Lower lobe of right lung (tissue), 2 donors: ENCODE measurements at regions not wholly inside any gene's neighbourhood (a gene's known extent, or its start where the extent isn't known, plus 50 kb on each side); places are given as distances from the start of the nearest gene placed in this dataset.

Experiments
- ATAC-seq, 2 donors: fragments of 200-7000 bp; cut with Tn5 transposase; one replicate each; pipeline ENCODE4 v1.9.1; 2020 to 2022; ENCODE audit warnings: mild to moderate bottlenecking in 2 of 2, moderate library complexity in 2 of 2
- DNase-seq: peaks from one replicate; pipeline ENCODE4 v3.0.0-alpha.2; 2020
- H3K27ac ChIP-seq: fragments of 200-600 bp; one replicate; pipeline ENCODE4 v1.8.0; 2022
- H3K27me3 ChIP-seq: fragments of 200-600 bp; one replicate; pipeline ENCODE4 v1.8.0; 2022; ENCODE audit warnings: low read depth
- H3K36me3 ChIP-seq: fragments of 200-600 bp; one replicate; pipeline ENCODE4 v1.8.0; 2022; ENCODE audit warnings: mild to moderate bottlenecking
- H3K4me1 ChIP-seq: fragments of 200-600 bp; one replicate; pipeline ENCODE4 v1.8.0; 2022
- H3K4me3 ChIP-seq: fragments of 200-600 bp; one replicate; pipeline ENCODE4 v1.8.0; 2022; ENCODE audit warnings: mild to moderate bottlenecking
- H3K9me3 ChIP-seq: fragments of 200-600 bp; one replicate; pipeline ENCODE4 v1.8.0; 2022
- CTCF ChIP-seq: fragments of 200-600 bp; IDR thresholded peaks from one replicate; pipeline ENCODE4 v1.8.0; 2022; ENCODE audit warnings: antibody characterized with exemption, mild to moderate bottlenecking
- intact Hi-C: fragments of 100-400 bp; cut with DNase I; formaldehyde crosslinking; loops from one replicate; pipeline ENCODE4 v1.11.0; 2022
- donor health status: DM: no; HTN: yes; CAD: no; lungs with severe emphysema.

- ATAC-seq: peak in 1 of 2 donors; percentile 25
Observed at GRCh38 chr18:10139783-10140410, 226.1 kb downstream of the VAPA start.

GRCh38 chr18:10140461-10141282 lies 226.9 kb downstream of the VAPA start:
- H3K4me3 ChIP-seq: no peak overlapping the region
- peaks cover 25% of the 10 kb centered on the region for H3K4me1 ChIP-seq
- H3K9me3 ChIP-seq: no peaks in the 10 kb centered on the region
- TF ChIP-seq CTCF: no peak
- H3K27me3 ChIP-seq: no peaks in the 10 kb centered on the region
- intact Hi-C loops: no loop called here
- no peak for DNase-seq
- ATAC-seq: peak; percentile 78 to 85
- peak overlapping the region; percentile 26 for H3K27ac ChIP-seq
- H3K36me3 ChIP-seq: no peaks in the 10 kb centered on the region

More at GRCh38 chr18:10139783-10140410, 226.1 kb downstream of the VAPA start:
- TF ChIP-seq CTCF: no peak
- peak overlapping the region; percentile 26 for H3K27ac ChIP-seq
- H3K36me3 ChIP-seq: no peaks in the 10 kb centered on the region
- no peak for DNase-seq
- H3K4me1 ChIP-seq: peaks cover 25% of the 10 kb centered on the region
- no peaks in the 10 kb centered on the region for H3K9me3 ChIP-seq
- no peak overlapping the region for H3K4me3 ChIP-seq
- intact Hi-C loops: no loop called here
- no peaks in the 10 kb centered on the region for H3K27me3 ChIP-seq

- no peak overlapping the region for H3K4me3 ChIP-seq
- peak; percentile 28 to 31 for ATAC-seq
- H3K9me3 ChIP-seq: no peaks in the 10 kb centered on the region
- intact Hi-C loops: no loop called here
- no peaks in the 10 kb centered on the region for H3K36me3 ChIP-seq
- no peak for TF ChIP-seq CTCF
- no peaks in the 10 kb centered on the region for H3K27me3 ChIP-seq
- no peak overlapping the region for H3K27ac ChIP-seq
- H3K4me1 ChIP-seq: peaks cover 25% of the 10 kb centered on the region
- no peak for DNase-seq
Observed at GRCh38 chr18:10141559-10141958, 227.7 kb downstream of the VAPA start.

GRCh38 chr18:10142056-10142455 lies 228.2 kb downstream of the VAPA start:
- Histone ChIP-seq H3K9me3 (no peaks in the 10 kb centered on the region), H3K27me3 (no peaks in the 10 kb centered on the region), H3K4me3 (no peak overlapping the region), H3K27ac (no peak overlapping the region), H3K4me1 (peaks cover 25% of the 10 kb centered on the region), H3K36me3 (no peaks in the 10 kb centered on the region)
- intact Hi-C loops: no loop called here
- no peak for DNase-seq
- ATAC-seq: no peak
- no peak for TF ChIP-seq CTCF

- H3K9me3 ChIP-seq: no peaks in the 10 kb centered on the region
- H3K27me3 ChIP-seq: no peaks in the 10 kb centered on the region
- DNase-seq: no peak
- intact Hi-C loops: no loop called here
- no peak overlapping the region for H3K4me3 ChIP-seq
- no peak overlapping the region for H3K27ac ChIP-seq
- H3K36me3 ChIP-seq: no peaks in the 10 kb centered on the region
- peak in 1 of 2 donors; percentile 18 for ATAC-seq
- TF ChIP-seq CTCF: no peak
- H3K4me1 ChIP-seq: peaks cover 25% of the 10 kb centered on the region
Observed at GRCh38 chr18:10142496-10143160, 228.8 kb downstream of the VAPA start.
